ENCODE measurements at regions not wholly inside any gene's neighbourhood (a gene's known extent, or its start where the extent isn't known, plus 50 kb on each side); places are given as distances from the start of the nearest gene placed in this dataset.

GRCh38 chr3:182233957-182234356, 522.2 kb downstream of the SOX2 start:
- DNase-seq: no peak

DNA sequence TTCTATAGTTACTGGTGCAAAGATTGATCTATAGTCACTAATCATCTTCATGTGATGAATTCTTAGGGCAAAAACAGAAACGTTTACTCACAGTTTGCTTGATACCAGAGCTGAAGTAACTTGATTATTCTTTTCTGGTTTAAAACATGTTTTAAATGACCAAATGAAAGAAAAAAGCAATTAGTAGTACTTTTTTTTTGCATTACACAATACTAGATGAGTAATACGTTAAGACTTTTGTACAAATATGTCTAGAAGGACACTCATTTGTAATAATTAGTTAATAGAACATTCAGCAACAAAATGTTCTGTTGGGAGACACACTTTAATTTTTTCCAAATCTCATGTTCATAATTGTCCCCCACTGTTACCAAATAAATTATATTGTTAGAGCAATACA, 523.2 kb downstream of the SOX2 start:
- DNase-seq: no peak

DNA sequence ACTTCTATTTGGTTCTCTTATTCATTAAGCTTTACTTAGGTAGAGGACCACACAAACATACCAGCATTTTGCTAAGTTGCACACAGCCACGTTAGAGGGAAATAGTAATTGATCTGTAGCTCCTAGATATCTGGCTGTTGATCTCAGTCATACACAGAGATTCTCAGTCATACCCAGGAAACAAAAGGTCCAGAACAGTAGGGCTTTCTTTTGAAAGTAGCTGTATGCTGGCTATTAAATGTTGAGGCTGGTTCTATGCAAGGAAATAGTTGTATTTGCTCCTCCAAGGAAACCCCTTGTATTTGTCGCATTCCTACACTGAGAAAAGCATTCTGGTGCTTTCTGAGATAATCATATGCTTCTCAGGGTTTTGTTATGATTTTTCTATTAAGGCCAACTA, 523.8 kb downstream of the SOX2 start:
- no peak for DNase-seq

- no peak for DNase-seq
Observed at GRCh38 chr3:182238126-182238525, 526.4 kb downstream of the SOX2 start.

DNA sequence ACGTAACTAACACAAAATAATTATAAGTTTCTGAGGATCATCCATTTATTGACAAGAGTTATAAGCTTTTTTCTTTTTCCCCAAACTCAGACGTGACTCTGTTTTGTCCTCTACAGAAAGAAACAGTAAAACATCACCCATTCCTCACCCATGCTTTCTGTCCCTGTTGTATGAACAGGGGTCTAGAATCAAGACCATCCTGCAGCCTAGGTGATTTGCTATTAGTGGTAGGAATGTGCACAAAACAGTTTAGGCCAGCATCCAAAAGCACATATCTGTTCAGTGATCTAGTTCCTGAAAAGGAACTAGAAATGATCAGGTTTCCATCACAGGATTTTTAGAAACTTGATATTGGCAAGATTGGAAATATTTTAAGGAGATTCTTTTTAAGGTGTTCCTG, 527.6 kb downstream of the SOX2 start:
- no peak for DNase-seq

- DNase-seq: no peak
Observed at GRCh38 chr3:182240474-182240873, 528.7 kb downstream of the SOX2 start.

GRCh38 chr3:182241196-182241765, 529.6 kb downstream of the SOX2 start:
- no peak for DNase-seq

DNA sequence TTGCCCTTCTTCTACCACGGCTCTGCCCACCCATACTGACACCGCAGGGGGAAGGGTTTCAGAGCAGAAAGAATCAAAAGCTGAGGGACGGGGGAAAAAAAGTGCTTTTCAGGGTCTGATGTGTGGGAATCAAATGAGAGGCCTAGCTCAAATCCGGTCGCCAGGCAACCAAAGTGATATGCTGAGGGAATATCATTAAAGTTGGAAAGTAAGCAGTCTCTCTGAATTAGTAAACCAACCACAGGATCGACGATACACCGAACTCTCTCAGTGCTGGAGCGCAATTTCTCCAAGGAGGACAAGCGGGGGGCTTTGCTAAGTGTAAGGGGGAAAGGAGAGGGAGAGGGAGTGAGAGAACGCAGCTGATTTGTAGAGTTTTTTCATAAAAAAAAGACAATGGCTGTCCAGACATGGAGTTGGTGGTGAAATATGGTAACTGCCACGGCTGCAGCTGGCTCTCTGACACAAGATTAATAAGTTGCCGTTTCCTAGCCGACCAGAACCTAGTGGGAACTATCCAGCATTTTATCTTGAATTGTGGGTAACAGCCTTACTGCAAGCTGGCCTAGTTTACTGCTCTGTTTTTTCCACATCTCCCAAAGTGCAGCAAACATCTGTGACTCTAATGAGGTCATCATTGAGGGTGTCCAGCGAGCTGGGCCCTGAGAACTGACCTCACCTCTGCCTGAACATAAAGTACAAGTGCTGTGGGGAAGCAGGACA, 530.2 kb downstream of the SOX2 start:
- DNase-seq: no peak

- DNase-seq: no peak
Observed at GRCh38 chr3:182242489-182242942, 530.8 kb downstream of the SOX2 start.

DNA sequence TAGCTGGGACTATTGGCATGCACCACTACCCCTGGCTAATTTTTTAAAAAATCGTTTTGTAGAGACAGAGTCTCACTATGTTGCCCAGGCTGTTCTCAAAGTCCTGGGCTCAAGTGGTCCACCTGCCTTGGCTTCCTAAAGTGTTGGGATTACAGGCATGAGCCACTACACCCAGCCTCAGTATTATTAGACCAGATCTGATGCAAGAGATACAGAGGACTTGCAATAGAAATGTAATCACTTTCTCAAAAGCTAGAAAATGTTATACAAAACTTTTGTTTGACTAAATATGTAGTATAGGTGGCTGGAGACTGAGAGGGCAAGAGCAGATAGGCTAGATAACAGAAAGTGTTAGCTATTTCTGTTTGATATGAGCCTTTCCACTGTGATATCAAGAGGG, 531.9 kb downstream of the SOX2 start:
- no peak for DNase-seq

DNA sequence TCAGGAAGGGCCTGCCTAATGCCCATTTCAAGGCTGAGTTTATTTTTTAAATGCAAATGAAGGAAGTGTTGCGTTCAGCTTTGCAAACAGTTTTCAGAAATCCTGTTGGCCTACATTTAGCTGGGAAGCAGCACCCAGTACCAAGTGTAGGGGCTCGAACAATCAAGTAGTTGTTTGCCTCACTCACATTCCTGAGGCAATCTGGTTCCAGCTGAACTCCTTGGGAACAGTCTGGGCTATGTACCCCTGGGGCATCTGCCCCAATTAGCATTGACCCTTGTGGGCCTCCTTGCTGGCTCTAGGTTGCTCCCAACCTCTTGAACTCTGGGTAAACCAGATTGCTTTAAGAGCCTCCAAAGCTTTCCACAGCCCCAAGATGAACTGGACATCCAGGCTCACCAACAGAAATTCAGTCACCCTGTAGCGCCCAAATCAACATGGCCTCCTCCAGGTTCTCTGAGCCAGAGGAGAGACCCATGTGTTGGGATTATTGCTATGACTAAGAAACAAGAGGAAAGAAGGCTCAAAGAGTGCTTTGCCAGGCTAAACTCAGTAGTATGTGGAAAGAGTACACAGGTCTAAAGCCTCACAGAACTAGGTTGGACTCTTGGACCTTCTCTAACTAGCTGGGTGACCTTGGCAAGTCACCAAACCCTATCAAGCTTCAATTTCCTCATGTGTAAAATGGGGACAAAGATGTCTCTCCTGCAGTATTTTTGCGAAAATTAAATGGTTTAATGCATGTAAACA, 532.7 kb downstream of the SOX2 start:
- no peak for DNase-seq

GRCh38 chr3:182245059-182245458, 533.3 kb downstream of the SOX2 start:
- no peak for DNase-seq

- DNase-seq: no peak
Observed at GRCh38 chr3:182246870-182247269, 535.1 kb downstream of the SOX2 start.

DNA sequence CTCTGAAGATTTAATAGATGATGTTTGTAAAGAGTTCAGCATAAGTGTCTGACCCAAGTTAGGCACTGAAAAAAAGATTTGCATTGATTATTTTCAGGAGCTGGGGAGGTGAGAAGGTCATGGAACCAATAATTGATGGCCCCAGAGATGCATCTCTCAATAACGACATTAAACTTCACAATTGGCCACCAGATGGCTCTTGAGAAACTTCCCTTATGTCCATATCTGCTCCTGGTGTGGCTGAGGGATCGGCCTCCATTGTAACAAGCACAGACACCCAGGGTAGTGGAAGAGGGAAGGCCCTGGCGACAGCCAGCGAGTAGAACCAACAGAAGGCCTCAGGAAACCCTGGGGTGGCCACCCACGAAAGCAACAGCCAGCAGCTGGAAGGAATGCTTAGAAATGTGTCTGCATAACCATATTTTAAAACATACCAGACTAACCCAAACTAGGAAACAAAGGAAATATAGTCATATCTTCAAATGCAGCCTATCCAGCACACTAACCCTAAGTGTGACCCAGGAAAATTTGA, 536.7 kb downstream of the SOX2 start:
- DNase-seq: no peak

GRCh38 chr3:182252802-182253201, 540.5 kb upstream of the ATP11B start:
- DNase-seq: no peak

- DNase-seq: no peak
Observed at GRCh38 chr3:182255158-182255557, 538.1 kb upstream of the ATP11B start.

DNA sequence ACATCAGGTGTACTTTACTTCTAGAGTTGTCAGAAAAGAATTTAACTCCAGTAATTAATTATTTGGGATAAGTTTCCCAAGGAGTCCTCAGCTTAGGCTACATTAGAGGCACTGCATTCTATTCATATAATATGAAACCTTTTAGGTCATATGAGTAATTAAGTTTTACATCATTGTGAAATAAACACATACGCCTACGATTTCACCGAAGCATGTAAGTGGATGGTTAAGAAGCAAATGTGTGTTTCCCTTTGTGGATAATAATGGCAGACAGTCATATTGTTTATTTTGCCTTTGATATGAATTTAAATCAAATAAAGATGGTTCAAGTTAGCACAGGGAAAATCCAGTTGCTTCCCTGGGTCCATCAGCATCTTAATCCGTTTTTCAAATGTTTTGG, 535.9 kb upstream of the ATP11B start:
- no peak for DNase-seq

DNA sequence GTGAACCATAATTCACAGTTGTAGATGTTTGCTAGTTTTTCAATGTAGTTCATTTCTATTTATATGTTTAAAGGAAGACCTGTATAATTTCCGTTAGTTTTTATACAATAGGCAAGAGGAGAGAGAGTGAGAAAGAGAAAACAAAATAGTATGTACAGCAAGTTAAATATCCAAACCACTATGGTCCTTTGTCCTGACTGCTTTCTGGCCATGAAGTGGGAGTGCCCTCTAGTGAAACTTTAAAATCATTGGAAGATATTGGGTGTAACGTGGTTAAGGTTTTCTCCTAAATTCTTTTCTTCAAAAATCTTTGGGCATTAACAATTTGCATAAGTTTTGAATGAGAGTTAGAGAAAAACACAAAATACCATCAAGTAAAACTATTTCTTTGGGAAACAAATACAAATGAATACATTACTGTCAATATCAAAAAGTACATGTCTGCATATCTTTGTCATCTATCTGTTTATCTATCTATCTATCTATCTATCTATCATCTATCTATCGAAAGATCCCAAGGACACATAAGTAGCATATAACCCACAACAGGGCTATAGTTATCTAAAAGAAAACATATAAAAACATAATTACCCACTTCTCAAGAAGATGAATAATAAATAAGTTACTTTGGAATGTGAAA, 534.6 kb upstream of the ATP11B start:
- no peak for DNase-seq

DNA sequence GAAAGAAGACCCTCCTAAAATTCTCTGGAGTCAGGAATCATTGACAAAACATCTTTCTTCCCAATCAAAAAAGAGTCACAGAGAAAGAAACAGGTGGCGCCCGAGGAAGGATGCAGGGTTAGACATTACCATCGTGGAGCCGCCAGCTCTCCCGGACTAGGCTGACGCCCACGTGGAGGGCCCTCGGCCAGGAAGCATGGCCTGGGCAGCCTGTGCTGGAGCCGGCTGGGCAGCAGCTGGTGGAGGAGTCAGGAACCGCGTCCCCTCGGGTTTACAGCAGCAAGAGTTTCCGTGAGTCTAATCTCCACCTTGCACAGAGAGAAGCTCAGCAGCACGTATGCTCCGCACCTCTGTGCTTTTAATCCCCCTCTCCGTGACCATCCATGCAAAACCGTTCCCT, 533.7 kb upstream of the ATP11B start:
- no peak for DNase-seq

- no peak for DNase-seq
Observed at GRCh38 chr3:182261041-182261440, 532.3 kb upstream of the ATP11B start.

- no peak for DNase-seq
Observed at GRCh38 chr3:182268711-182269110, 524.6 kb upstream of the ATP11B start.

DNA sequence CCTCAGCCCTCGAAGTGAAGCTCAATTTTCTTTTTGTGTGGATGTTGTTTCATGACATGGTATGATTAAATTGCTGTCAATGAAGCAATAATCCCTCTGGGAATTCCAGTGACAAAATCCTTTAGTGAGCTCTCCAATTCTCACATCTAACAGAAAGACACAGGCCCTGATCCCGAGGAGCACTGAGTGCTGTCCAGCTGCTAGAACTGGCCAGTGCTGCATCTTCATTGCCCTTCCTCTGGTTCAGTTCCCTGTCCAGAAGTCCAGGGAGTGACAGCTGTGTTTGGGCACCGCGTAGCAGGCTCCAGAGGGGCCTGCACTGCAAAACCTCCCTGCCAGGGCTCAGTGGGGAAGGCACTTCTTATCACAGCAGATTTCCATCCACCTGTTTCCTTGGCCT, 516.8 kb upstream of the ATP11B start:
- no peak for DNase-seq

DNA sequence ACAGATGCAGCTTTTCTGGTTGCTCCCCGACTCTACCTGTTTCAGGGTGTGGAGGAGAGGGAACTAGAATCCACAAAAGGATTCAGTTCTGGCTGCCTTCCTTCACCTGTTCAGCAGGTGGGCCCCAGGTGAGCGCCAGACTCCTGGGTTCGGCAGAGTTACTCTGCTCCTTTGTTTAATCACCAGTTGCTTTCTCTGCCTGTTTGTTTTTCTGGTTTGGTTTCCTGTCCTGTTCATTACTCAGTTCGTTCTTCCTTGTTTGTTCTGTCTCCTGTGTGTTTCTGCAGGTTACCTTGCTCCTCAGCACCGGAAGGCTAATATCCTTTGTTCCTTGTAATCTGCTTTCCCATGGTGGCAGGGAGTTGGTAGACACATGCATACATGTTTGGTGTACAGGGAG, 508.5 kb upstream of the ATP11B start:
- no peak for DNase-seq
